NCI-H345 treated with DMSO at 0.1 percent for 48 hours (cell line): ENCODE measurements at regions not wholly inside any gene's neighbourhood (a gene's known extent, or its start where the extent isn't known, plus 50 kb on each side); places are given as distances from the start of the nearest gene placed in this dataset.

Experiments
- DNase-seq: peaks from one replicate; lab custom pipeline; 2025; ENCODE audit not compliant: unreplicated experiment; lab: John Stamatoyannopoulos, UW

- DNase-seq: no peak
Observed at GRCh38 chr5:4542145-4542778, 597.9 kb upstream of the ADAMTS16 start.

- DNase-seq: no peak
Observed at GRCh38 chr5:4544049-4544670, 596.0 kb upstream of the ADAMTS16 start.

- no peak for DNase-seq
Observed at GRCh38 chr5:4547547-4547946, 592.6 kb upstream of the ADAMTS16 start.

GRCh38 chr5:4548341-4548740, 591.8 kb upstream of the ADAMTS16 start:
- DNase-seq: no peak

GRCh38 chr5:4549351-4549750, 590.8 kb upstream of the ADAMTS16 start:
- DNase-seq: no peak

GRCh38 chr5:4551034-4551433, 589.1 kb upstream of the ADAMTS16 start:
- DNase-seq: no peak

GRCh38 chr5:4553130-4553529, 587.0 kb upstream of the ADAMTS16 start:
- DNase-seq: no peak

- DNase-seq: no peak
Observed at GRCh38 chr5:4553978-4554377, 586.2 kb upstream of the ADAMTS16 start.

GRCh38 chr5:4555725-4556285, 584.3 kb upstream of the ADAMTS16 start:
- no peak for DNase-seq

- DNase-seq: no peak
Observed at GRCh38 chr5:4561403-4561802, 578.7 kb upstream of the ADAMTS16 start.

GRCh38 chr5:4563400-4563799, 576.7 kb upstream of the ADAMTS16 start:
- DNase-seq: no peak

GRCh38 chr5:4570047-4570995, 569.8 kb upstream of the ADAMTS16 start:
- DNase-seq: no peak

- DNase-seq: no peak
Observed at GRCh38 chr5:4571248-4571948, 568.7 kb upstream of the ADAMTS16 start.

GRCh38 chr5:4572311-4573100, 567.6 kb upstream of the ADAMTS16 start:
- no peak for DNase-seq

- no peak for DNase-seq
Observed at GRCh38 chr5:4575608-4576007, 564.5 kb upstream of the ADAMTS16 start.

- no peak for DNase-seq
Observed at GRCh38 chr5:4576161-4576748, 563.9 kb upstream of the ADAMTS16 start.

- DNase-seq: no peak
Observed at GRCh38 chr5:4576908-4577307, 563.2 kb upstream of the ADAMTS16 start.

- DNase-seq: no peak
Observed at GRCh38 chr5:4579679-4580078, 560.5 kb upstream of the ADAMTS16 start.

GRCh38 chr5:4580772-4581171, 559.4 kb upstream of the ADAMTS16 start:
- DNase-seq: no peak

GRCh38 chr5:4581289-4581688, 558.8 kb upstream of the ADAMTS16 start:
- no peak for DNase-seq
